C4-2B (cell line): ENCODE measurements at regions not wholly inside any gene's neighbourhood (a gene's known extent, or its start where the extent isn't known, plus 50 kb on each side); places are given as distances from the start of the nearest gene placed in this dataset.

Experiments used
- CTCF ChIP-seq: fragments of 450-650 bp; conservative IDR thresholded peaks from 2 replicates; pipeline ENCODE4 v1.5.1; 2017; ENCODE audit warnings: mild to moderate bottlenecking
- ZFX ChIP-seq: fragments of 450-650 bp; IDR thresholded peaks from 2 replicates; pipeline ENCODE4 v1.6.1; 2017

GRCh38 chr18:41459656-41460055 lies 495.4 kb upstream of the PIK3C3 start:
- TF ChIP-seq CTCF, result no peak
- TF ChIP-seq ZFX, result no peak
